Activated B cell treated with CpG ODN at 0.5 μM for 24 hours (primary cell): ENCODE measurements at regions not wholly inside any gene's neighbourhood (a gene's known extent, or its start where the extent isn't known, plus 50 kb on each side); places are given as distances from the start of the nearest gene placed in this dataset.

ENCODE experiments used
- ATAC-seq: fragments of 200-7000 bp; cut with Tn5 transposase; one replicate; pipeline ENCODE4 v1.10.0; 2021; ENCODE audit warnings: low read depth, mild to moderate bottlenecking, moderate library complexity
- CTCF ChIA-PET: fragments of 350-600 bp; sonication (Branson Sonifier 250); formaldehyde crosslinking; loops from one replicate; lab custom pipeline; 2021; ENCODE audit warnings: antibody characterized with exemption; lab: Charles Lee
- POLR2A ChIA-PET: fragments of 350-600 bp; sonication (Branson Sonifier 250); formaldehyde crosslinking; loops from one replicate; lab custom pipeline; 2021; ENCODE audit warnings: antibody characterized with exemption; lab: Charles Lee
- DNase-seq: peaks from one replicate; pipeline ENCODE4 v3.0.0; 2022
- H3K27ac Mint-ChIP-seq: one replicate; pipeline ENCODE4 v1.8.0; 2020; ENCODE audit warnings: mixed read lengths
- H3K27me3 Mint-ChIP-seq: one replicate; pipeline ENCODE4 v1.8.0; 2021; ENCODE audit warnings: mixed read lengths
- H3K36me3 Mint-ChIP-seq: one replicate; pipeline ENCODE4 v1.8.0; 2021; ENCODE audit warnings: low read depth, mixed read lengths
- H3K4me1 Mint-ChIP-seq: one replicate; pipeline ENCODE4 v1.8.0; 2021; ENCODE audit warnings: mixed read lengths
- H3K4me3 Mint-ChIP-seq: one replicate; pipeline ENCODE4 v1.8.0; 2020; ENCODE audit warnings: mild to moderate bottlenecking, mixed read lengths
- H3K9me3 Mint-ChIP-seq: one replicate; pipeline ENCODE4 v1.8.0; 2020; ENCODE audit warnings: mixed read lengths
- CTCF ChIP-seq: fragments of 200-600 bp; IDR thresholded peaks from one replicate; pipeline ENCODE4 v1.8.0; 2022; ENCODE audit warnings: antibody characterized with exemption, mild to moderate bottlenecking
- intact Hi-C: fragments of 100-400 bp; cut with micrococcal nuclease; formaldehyde crosslinking; loops from one replicate; pipeline ENCODE4 v1.15.1; 2024

GRCh38 chr6:146892283-146892612, 293.5 kb downstream of the ADGB start:
- TF ChIP-seq CTCF, result no peak
- H3K27ac Mint-ChIP-seq, result no peak overlapping the region
- ChIA-PET CTCF (no interaction called here), POLR2A (no interaction called here)
- H3K36me3 Mint-ChIP-seq, result no peaks in the 10 kb centered on the region
- no peak overlapping the region for H3K4me3 Mint-ChIP-seq
- intact Hi-C loops, result no loop called here
- no peak for DNase-seq
- no peak for ATAC-seq
- no peaks in the 10 kb centered on the region for H3K9me3 Mint-ChIP-seq
- H3K4me1 Mint-ChIP-seq, result no peaks in the 10 kb centered on the region
- peaks cover 11% of the 10 kb centered on the region for H3K27me3 Mint-ChIP-seq

GRCh38 chr6:146892613-146893401, 294.0 kb downstream of the ADGB start:
- H3K27ac Mint-ChIP-seq, result no peak overlapping the region
- no peak for ATAC-seq
- TF ChIP-seq CTCF, result no peak
- intact Hi-C loops, result no loop called here
- CTCF ChIA-PET, result no interaction called here
- H3K9me3 Mint-ChIP-seq, result no peaks in the 10 kb centered on the region
- POLR2A ChIA-PET, result no interaction called here
- H3K4me3 Mint-ChIP-seq, result no peak overlapping the region
- no peaks in the 10 kb centered on the region for H3K36me3 Mint-ChIP-seq
- no peak for DNase-seq
- peaks cover 12% of the 10 kb centered on the region for H3K27me3 Mint-ChIP-seq
- H3K4me1 Mint-ChIP-seq, result no peaks in the 10 kb centered on the region

- POLR2A ChIA-PET, result no interaction called here
- CTCF ChIA-PET, result no interaction called here
Observed at GRCh38 chr6:146893690-146894089, 294.9 kb downstream of the ADGB start.

GRCh38 chr6:146894624-146895023, 295.9 kb downstream of the ADGB start:
- DNase-seq, result no peak
- Mint-ChIP-seq H3K36me3 (no peaks in the 10 kb centered on the region), H3K4me1 (no peaks in the 10 kb centered on the region), H3K9me3 (no peaks in the 10 kb centered on the region), H3K27me3 (peaks cover 12% of the 10 kb centered on the region), H3K4me3 (no peak overlapping the region), H3K27ac (no peak overlapping the region)
- no peak for TF ChIP-seq CTCF
- POLR2A ChIA-PET, result no interaction called here
- CTCF ChIA-PET, result no interaction called here
- intact Hi-C loops, result no loop called here
- ATAC-seq, result no peak

More at GRCh38 chr6:146893690-146894089, 294.9 kb downstream of the ADGB start:
- Mint-ChIP-seq H3K4me3 (no peak overlapping the region), H3K9me3 (no peaks in the 10 kb centered on the region), H3K36me3 (no peaks in the 10 kb centered on the region), H3K27me3 (peaks cover 12% of the 10 kb centered on the region), H3K27ac (no peak overlapping the region), H3K4me1 (no peaks in the 10 kb centered on the region)
- ATAC-seq (no peak), DNase-seq (no peak)
- intact Hi-C loops, result no loop called here
- TF ChIP-seq CTCF, result no peak

GRCh38 chr6:146895101-146895771, 296.5 kb downstream of the ADGB start:
- no peak overlapping the region for H3K4me3 Mint-ChIP-seq
- ChIA-PET CTCF (no interaction called here), POLR2A (no interaction called here)
- no peak overlapping the region for H3K27ac Mint-ChIP-seq
- no peak for ATAC-seq
- peaks cover 12% of the 10 kb centered on the region for H3K27me3 Mint-ChIP-seq
- no peak for TF ChIP-seq CTCF
- DNase-seq, result no peak
- intact Hi-C loops, result no loop called here
- no peaks in the 10 kb centered on the region for H3K36me3 Mint-ChIP-seq
- H3K9me3 Mint-ChIP-seq, result no peaks in the 10 kb centered on the region
- no peaks in the 10 kb centered on the region for H3K4me1 Mint-ChIP-seq
